HepG2 (cell line): ENCODE measurements at regions not wholly inside any gene's neighbourhood (a gene's known extent, or its start where the extent isn't known, plus 50 kb on each side); places are given as distances from the start of the nearest gene placed in this dataset.

Experiments
- ATAC-seq: fragments of 200-7000 bp; cut with Tn5 transposase; 3 replicates; pipeline ENCODE4 v1.9.1; 2020; ENCODE audit warnings: mild to moderate bottlenecking, moderate library complexity
- BruUV-seq: library from RNA; stranded (reverse); fragments of 400-500 nt; replicated peaks from 2 replicates; lab custom pipeline; 2021; lab: Mats Ljungman, UMichigan
- CTCF ChIA-PET: fragments of 300-600 bp; formaldehyde crosslinking; extraction: SDS; loops from one replicate; lab custom pipeline; 2021; ENCODE audit warnings: low total read pairs, inconsistent platforms, low intra/inter-chr PET ratio; lab: Yijun Ruan, JAX
- POLR2A ChIA-PET: fragments of 350-600 bp; sonication (Branson Sonifier 250); formaldehyde crosslinking; loops from one replicate; lab custom pipeline; 2020; ENCODE audit warnings: antibody characterized with exemption, inconsistent platforms; lab: Yijun Ruan, JAX
- DNase-seq: peaks from one replicate; pipeline ENCODE4 v3.0.0-alpha.2; 2015; ENCODE audit warnings: low spot score
- FAIRE-seq: peaks from 3 replicates; lab custom pipeline; 2011; peaks lifted over from hg19 to GRCh38; lab: Jason Lieb, UNC
- H2AFZ ChIP-seq: one replicate; pipeline ENCODE4 v1.6.1; 2011; ENCODE audit warnings: low read length, inconsistent platforms
- H3K27ac ChIP-seq: fragments of 300-600 bp; 3 replicates; pipeline ENCODE4 v1.8.0; 2011; ENCODE audit warnings: mixed run types, mild to moderate bottlenecking, mixed read lengths, low read length, inconsistent platforms; ENCODE audit not compliant: insufficient read depth; ENCODE audit errors: extremely low read length
- H3K27me3 ChIP-seq, 2 experiments: fragments of 200-600 bp in 1 of 2; 2 replicates in 1 of 2; 3 replicates in 1 of 2; pipeline versions ENCODE4 v1.6.0 to v1.8.0; 2011; ENCODE audit warnings: low read length in 2 of 2, mild to moderate bottlenecking in 2 of 2, moderate library complexity in 2 of 2, inconsistent platforms in 1 of 2; ENCODE audit not compliant: insufficient read depth in 2 of 2, control insufficient read depth in 1 of 2
- H3K36me3 ChIP-seq, 2 experiments: fragments of 200-600 bp in 1 of 2; replicated peaks in 1 of 2; 2 replicates in 1 of 2; 3 replicates in 1 of 2; pipeline versions ENCODE4 v1.5.1 to v1.8.0; 2011; ENCODE audit warnings: low read length in 2 of 2, inconsistent platforms in 1 of 2; ENCODE audit not compliant: insufficient read depth in 2 of 2, control insufficient read depth in 1 of 2
- H3K4me1 ChIP-seq: 2 replicates; pipeline ENCODE4 v1.5.1; 2012; ENCODE audit warnings: low read length, inconsistent platforms; ENCODE audit not compliant: insufficient read depth
- H3K4me2 ChIP-seq: 2 replicates; pipeline ENCODE4 v1.6.0; 2011; ENCODE audit warnings: low read depth, low read length, inconsistent platforms
- H3K4me3 ChIP-seq, 3 experiments: fragments of 200-600 bp in 1 of 3; sonication (generic), shearing (Covaris generic) in 1 of 3; replicated peaks in 1 of 3; 2 replicates each; pipeline ENCODE4 v1.5.1; 2011 to 2016; ENCODE audit warnings: low read length in 3 of 3, inconsistent platforms in 2 of 3, low read depth in 2 of 3, mild to moderate bottlenecking in 2 of 3, control low read depth in 1 of 3, mixed read lengths in 1 of 3; ENCODE audit not compliant: insufficient read depth in 1 of 3
- H3K79me2 ChIP-seq: one replicate; pipeline ENCODE4 v1.6.1; 2011; ENCODE audit warnings: low read length, inconsistent platforms; ENCODE audit not compliant: insufficient read depth
- H3K9ac ChIP-seq: 2 replicates; pipeline ENCODE4 v1.6.0; 2011; ENCODE audit warnings: mild to moderate bottlenecking, low read depth, low read length, inconsistent platforms; ENCODE audit not compliant: insufficient read depth
- H3K9me3 ChIP-seq: 2 replicates; pipeline ENCODE4 v1.5.1; 2012; ENCODE audit warnings: mild to moderate bottlenecking, low read length
- H4K20me1 ChIP-seq: 2 replicates; pipeline ENCODE4 v1.6.0; 2011; ENCODE audit warnings: inconsistent platforms, mild to moderate bottlenecking, low read length, moderate library complexity; ENCODE audit not compliant: insufficient read depth
- BCL6 ChIP-seq: IDR thresholded peaks from 2 replicates; pipeline ENCODE4 v1.6.1; 2016; ENCODE audit warnings: missing genetic modification reagents, missing compliant biosample characterization
- HOXA3 ChIP-seq: sonication (generic); formaldehyde crosslinking; IDR thresholded peaks from 2 replicates; pipeline ENCODE4 v1.5.0; 2020; ENCODE audit warnings: missing genetic modification reagents
- PRPF4 ChIP-seq: fragments of 200-400 bp; formaldehyde crosslinking; IDR thresholded peaks from 2 replicates; pipeline ENCODE4 v1.6.1; 2016; ENCODE audit warnings: low read length, low read depth; ENCODE audit not compliant: poor library complexity, severe bottlenecking
- RCOR2 ChIP-seq: IDR thresholded peaks from 2 replicates; pipeline ENCODE4 v1.6.1; 2016; ENCODE audit warnings: missing biosample characterization, missing genetic modification reagents
- SMAD3 ChIP-seq: sonication (generic); formaldehyde crosslinking; IDR thresholded peaks from 2 replicates; pipeline ENCODE4 v1.4.0; 2020; ENCODE audit warnings: missing genetic modification reagents
- SOX13 ChIP-seq, 3 experiments: fragments of 450-650 bp in 1 of 3; sonication (generic) in 1 of 3; formaldehyde crosslinking in 1 of 3; IDR thresholded peaks in 2 of 3; conservative IDR thresholded peaks in 1 of 3; 2 replicates each; pipeline versions ENCODE4 v1.5.0 to v1.6.1; 2016 to 2020; ENCODE audit warnings: antibody characterized with exemption in 1 of 3, mild to moderate bottlenecking in 1 of 3, missing compliant biosample characterization in 1 of 3, missing genetic modification reagents in 1 of 3, moderate library complexity in 1 of 3
- SRF ChIP-seq: IDR thresholded peaks from 2 replicates; pipeline ENCODE4 v1.6.1; 2011; ENCODE audit warnings: mild to moderate bottlenecking, low read depth, low read length, moderate library complexity
- SUZ12 ChIP-seq: fragments of 150-350 bp; IDR thresholded peaks from 2 replicates; pipeline ENCODE4 v1.6.1; 2014; ENCODE audit warnings: low read depth, low read length
- TFDP2 ChIP-seq: sonication (generic); formaldehyde crosslinking; IDR thresholded peaks from 2 replicates; pipeline ENCODE4 v1.4.0; 2020; ENCODE audit warnings: missing genetic modification reagents
- ZBTB43 ChIP-seq: sonication (generic); formaldehyde crosslinking; conservative IDR thresholded peaks from 2 replicates; pipeline ENCODE4 v1.4.0; 2020; ENCODE audit warnings: missing genetic modification reagents
- ZNF251 ChIP-seq: sonication (generic); formaldehyde crosslinking; IDR thresholded peaks from 2 replicates; pipeline ENCODE4 v1.9.0; 2021; ENCODE audit warnings: mild to moderate bottlenecking, missing genetic modification reagents
- ZNF431 ChIP-seq: sonication (generic); formaldehyde crosslinking; IDR thresholded peaks from 2 replicates; pipeline ENCODE4 v1.9.0; 2022; ENCODE audit warnings: missing genetic modification reagents, low read depth, mild to moderate bottlenecking, borderline replicate concordance
- ZNF660 ChIP-seq: sonication (generic); formaldehyde crosslinking; IDR thresholded peaks from 2 replicates; pipeline ENCODE4 v1.5.1; 2020; ENCODE audit warnings: mild to moderate bottlenecking, low read depth, missing genetic modification reagents, borderline replicate concordance
- ZNF720 ChIP-seq: sonication (generic); formaldehyde crosslinking; IDR thresholded peaks from 2 replicates; pipeline ENCODE4 v1.4.0; 2020; ENCODE audit warnings: missing genetic modification reagents
- WGBS: methylation state at CpG from one replicate; pipeline ENCODE4 v1.1.6; 2017; ENCODE audit warnings: low lambda C conversion rate; 5-methylcytosine and 5-hydroxymethylcytosine counted together
- in situ Hi-C: cut with HindIII; loops from 2 replicates; pipeline ENCODE4 v1.10.0; 2017; ENCODE audit warnings: low pct_unique_long_range_greater_than_20kb; ENCODE audit not compliant: extremely low pct_ligation_motif_present
- intact Hi-C: fragments of 100-400 bp; cut with micrococcal nuclease; formaldehyde crosslinking; loops from one replicate; pipeline ENCODE4 v1.10.0; 2022; ENCODE audit not compliant: unreplicated experiment
- TF ChIP-seq, protein P1 (sequence below): sonication (generic); formaldehyde crosslinking; IDR thresholded peaks from 2 replicates; pipeline ENCODE4 v1.5.0; 2020; ENCODE audit warnings: missing genetic modification reagents

DNA sequence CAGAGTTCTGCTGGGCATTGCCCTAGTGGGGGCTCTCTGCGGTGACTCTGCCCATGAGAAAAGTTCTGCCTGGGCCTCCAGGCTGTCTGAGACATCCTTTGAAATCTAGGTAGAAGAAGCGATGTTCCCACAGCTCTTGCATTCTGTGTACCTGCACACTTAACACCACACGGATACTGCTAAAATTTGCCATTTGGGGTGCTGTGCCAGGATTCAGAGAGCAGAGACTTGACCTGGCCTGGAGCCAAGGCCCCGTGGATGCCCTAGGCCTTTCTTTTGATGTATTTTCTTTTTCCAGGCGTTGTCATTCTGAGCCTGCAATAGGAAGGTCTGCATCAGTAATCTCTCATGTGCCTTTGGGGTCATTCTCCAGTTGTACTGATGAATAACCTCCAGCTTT, 89.3 kb upstream of the IL12B start (continued):
- no peak for TF ChIP-seq ZBTB43 (CRISPR knock-in tag)

DNA sequence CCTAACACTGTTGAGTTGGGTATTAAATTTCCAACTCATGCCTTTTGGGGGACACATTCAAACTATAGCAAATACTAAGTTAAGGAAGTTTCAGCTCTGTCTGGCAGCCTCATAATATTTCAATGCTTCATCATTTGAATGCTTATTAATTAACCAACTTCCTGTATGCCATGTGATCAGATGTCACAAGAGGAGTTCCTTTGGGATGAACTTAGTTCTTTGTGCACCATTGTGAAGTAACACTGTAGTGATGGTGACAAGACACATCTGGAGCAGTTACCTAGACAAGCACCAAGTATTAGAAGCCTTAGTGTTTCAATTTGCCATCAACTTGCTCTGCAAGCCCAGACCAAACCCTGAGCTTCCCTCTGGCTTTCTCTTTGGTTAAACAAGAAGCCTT, 90.7 kb upstream of the IL12B start:
- Histone ChIP-seq H3K9me3 (no peaks in the 10 kb centered on the region), H3K27me3 (no peaks in the 10 kb centered on the region; a peak in 1 of 5 replicates), H3K36me3 (no peaks in the 10 kb centered on the region), H3K79me2 (no peaks in the 10 kb centered on the region), H3K27ac (no peak overlapping the region), H3K4me1 (no peaks in the 10 kb centered on the region), H3K4me2 (no peak overlapping the region), H3K9ac (no peak overlapping the region), H2AFZ (no peak overlapping the region), H4K20me1 (no peaks in the 10 kb centered on the region), H3K4me3 (no peak overlapping the region)
- no peak for ATAC-seq
- DNase-seq: no peak
- BruUV-seq: no TSS peak
- CTCF ChIA-PET: no interaction called here
- POLR2A ChIA-PET: no interaction called here
- no peak for FAIRE-seq
- TF ChIP-seq ZNF251 (no peak), ZNF431 (CRISPR knock-in tag) (no peak), SMAD3 (CRISPR knock-in tag) (no peak)
- in situ Hi-C loops: no loop called here
- intact Hi-C loops: no loop called here

GRCh38 chr5:159422361-159422760, 92.1 kb upstream of the IL12B start:
- Histone ChIP-seq H3K9me3 (no peaks in the 10 kb centered on the region), H3K27me3 (no peaks in the 10 kb centered on the region; a peak in 1 of 5 replicates), H3K27ac (no peak overlapping the region), H3K9ac (no peak overlapping the region), H3K79me2 (no peaks in the 10 kb centered on the region), H3K4me3 (no peak overlapping the region), H4K20me1 (no peaks in the 10 kb centered on the region), H3K4me2 (no peak overlapping the region), H3K4me1 (no peaks in the 10 kb centered on the region), H3K36me3 (no peaks in the 10 kb centered on the region), H2AFZ (no peak overlapping the region)
- no TSS peak for BruUV-seq
- no peak for FAIRE-seq
- ChIA-PET CTCF (no interaction called here), POLR2A (no interaction called here)
- no peak for ATAC-seq
- in situ Hi-C loops (no loop called here), intact Hi-C loops (no loop called here)
- whole genome bisulfite sequencing: 0% methylated on average over 4 of the region's 4 CpGs
- no peak for DNase-seq
- TF ChIP-seq HOXA3 (CRISPR knock-in tag) (no peak), ZNF720 (no peak), PRPF4 (no peak), SOX13 (IDR thresholded peaks at IDR 0.05) (no peak), SOX13 (CRISPR knock-in tag; conservative IDR thresholded peaks at IDR 0.05 in 1 of 2, IDR thresholded peaks at IDR 0.05 in 1 of 2) (no peak), SRF (no peak), SUZ12 (no peak), TFDP2 (CRISPR knock-in tag) (no peak), BCL6 (no peak), ZNF660 (CRISPR knock-in tag) (no peak), RCOR2 (CRISPR knock-in tag) (no peak)
- TF ChIP-seq, protein P1, sequence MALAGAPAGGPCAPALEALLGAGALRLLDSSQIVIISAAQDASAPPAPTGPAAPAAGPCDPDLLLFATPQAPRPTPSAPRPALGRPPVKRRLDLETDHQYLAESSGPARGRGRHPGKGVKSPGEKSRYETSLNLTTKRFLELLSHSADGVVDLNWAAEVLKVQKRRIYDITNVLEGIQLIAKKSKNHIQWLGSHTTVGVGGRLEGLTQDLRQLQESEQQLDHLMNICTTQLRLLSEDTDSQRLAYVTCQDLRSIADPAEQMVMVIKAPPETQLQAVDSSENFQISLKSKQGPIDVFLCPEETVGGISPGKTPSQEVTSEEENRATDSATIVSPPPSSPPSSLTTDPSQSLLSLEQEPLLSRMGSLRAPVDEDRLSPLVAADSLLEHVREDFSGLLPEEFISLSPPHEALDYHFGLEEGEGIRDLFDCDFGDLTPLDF (CRISPR knock-in tag): no peak
